ENCODE measurements at regions not wholly inside any gene's neighbourhood (a gene's known extent, or its start where the extent isn't known, plus 50 kb on each side); places are given as distances from the start of the nearest gene placed in this dataset.
"Not testable (repeated sequence)": the region's sequence is repeated elsewhere in the genome, so short reads cannot be mapped to it uniquely, and the experiment has no call there.

DNA sequence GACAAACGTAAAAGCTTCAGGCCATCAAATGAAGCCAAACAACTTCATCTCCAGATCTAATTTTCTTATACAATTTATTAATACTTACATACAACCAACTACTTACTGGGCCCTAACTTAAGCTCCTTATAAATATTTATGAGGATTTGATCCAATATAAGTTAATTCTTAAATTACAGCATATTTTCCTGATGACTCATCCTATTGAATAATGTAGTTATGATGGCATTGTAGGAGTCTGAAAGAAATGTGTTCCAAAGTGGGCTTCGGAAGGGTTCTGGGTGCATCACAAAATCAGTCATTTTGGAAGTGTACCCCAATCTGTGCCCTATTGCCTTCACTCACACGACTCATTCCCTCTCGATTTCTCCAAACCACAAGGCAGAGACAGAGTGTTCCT lies 455.1 kb upstream of the CTSO start:
- no peak for DNase-seq (ENCODE audit: low spot score)

DNA sequence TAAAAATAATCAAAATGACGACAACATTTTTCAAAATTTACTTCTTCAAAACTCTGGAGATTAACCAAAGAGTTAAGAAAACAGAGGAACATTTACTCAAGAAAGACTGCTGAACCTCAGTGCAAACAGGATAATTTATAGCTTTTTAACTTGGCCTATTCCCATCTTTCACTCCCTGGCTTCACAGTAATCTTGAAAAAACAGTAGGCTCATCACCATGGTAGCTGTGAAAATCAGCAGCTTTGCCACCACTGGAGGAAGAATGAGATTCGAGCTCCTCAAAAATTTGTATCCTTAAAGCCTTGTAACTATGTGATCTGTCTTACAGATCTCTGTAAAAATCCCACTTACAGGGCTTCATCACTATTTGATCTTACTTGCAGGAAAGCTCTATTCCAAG lies 447.7 kb upstream of the CTSO start:
- no peak for DNase-seq (ENCODE audit: low spot score)

DNA sequence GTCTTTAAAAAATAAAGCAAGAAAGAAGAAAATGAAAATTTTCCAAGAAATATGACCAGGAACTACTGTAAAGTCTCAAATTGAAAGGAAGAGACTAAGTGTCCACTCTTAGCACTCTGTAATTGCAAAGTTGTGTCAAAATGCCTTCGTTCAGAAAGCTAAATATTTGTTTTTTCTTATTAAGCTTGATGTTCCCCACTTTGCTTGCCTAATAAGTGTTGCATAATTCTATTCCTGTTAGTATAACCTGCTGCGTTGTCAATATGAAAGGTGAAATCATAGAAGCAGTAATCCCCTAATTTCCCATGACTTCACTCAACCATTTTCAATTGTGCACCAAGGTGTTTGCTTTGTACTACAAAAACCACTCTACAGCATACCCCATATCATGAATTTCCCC lies 442.9 kb upstream of the CTSO start:
- no peak for DNase-seq (ENCODE audit: low spot score)

DNA sequence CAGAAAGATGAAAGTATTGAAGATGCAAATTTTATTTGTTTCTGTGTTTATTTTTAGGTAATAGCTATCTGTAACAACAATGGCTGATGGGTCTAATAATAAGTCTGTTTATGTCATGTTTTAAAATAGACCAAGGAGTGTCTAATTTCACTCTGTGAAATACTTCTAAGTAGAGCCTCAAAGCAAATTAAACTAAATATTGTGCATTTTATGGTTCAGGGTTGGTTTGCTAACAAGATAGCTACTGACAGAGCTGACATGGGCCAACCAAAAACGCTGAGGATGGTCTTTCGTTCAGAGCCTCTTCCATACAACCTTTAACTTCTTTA lies 437.6 kb upstream of the CTSO start:
- no peak for DNase-seq (ENCODE audit: low spot score)

DNA sequence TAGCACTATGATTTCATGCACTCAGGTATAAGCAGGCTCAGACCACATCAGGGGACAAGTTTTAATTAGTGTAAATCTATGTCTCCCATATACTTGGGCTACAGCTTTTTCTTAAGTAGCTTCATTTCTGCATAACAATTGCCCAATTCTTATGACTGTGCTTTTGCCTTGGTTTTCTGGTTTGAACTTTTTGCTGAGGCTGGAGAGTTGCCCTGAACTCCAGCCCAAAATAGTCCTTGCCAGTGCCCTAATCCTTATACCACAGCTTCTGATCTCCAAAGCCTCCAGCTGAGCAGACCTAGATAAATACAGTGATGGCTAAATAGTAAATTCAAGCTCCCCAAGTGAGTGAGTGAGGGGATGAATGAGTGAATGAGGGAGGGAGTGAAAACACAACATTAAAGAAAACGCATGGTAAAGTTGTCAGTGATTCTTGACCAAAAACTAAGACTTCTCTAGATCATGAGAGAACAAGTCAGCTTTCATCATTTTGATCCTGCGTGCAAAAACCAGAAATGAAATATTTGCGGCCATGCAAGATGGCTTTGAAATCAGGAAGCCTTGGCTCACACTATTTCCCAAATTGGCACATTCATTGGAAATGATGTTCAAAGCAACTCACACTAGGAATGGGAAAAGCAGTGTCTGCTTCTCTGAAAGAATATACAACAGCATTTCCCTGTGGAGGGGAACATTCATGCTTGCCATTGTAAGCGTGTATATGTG lies 437.1 kb upstream of the CTSO start:
- DNase-seq (ENCODE audit: low spot score): no peak

DNA sequence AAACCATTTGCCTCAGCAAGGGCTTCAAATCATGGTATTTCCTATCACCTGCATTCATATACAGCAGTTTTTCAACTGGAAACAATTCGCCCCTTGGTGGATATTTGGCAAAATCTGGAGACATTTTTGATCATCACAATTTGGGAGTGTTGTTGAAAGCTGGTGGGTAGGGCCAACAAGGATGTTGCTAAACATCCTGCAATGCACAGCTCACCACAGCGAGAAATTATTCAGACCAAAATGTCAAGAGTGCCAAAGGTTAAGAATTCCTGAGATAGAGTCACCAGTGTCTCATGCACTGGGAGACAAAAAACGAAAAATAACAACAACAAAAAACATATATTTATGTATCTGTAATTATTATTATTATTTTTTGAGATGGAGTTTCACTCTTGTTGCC lies 435.2 kb upstream of the CTSO start:
- no peak for DNase-seq (ENCODE audit: low spot score)

DNA sequence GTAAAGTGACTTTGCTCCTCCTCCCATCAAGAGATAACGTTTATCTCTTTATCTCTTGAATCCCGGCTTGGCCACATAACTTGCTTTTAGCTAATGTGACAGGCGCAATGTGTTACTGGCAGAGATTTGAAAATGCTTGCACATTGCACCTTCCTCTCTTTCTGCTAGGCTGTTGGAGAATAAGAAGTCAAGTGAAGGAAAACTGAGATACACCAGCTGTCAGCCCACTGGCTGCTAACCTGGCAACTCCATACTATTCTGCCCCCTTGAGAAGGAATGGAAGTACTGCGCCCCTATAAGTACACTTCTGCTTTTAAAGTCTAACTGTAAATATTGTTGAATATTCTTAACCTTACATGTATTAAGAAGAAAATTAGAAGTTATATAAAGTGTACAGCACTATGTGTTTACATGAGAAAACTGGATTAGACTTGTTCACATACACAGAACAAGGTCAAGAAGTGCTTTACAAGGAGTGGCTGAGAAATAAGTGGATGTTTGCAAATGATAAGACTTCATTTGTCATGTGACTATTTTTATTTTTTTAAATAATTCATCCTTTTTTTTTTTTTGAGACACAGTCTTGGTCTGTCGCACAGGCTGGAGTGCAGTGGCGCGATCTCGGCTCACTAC lies 424.5 kb upstream of the CTSO start:
- peak; percentile 10 for DNase-seq (ENCODE audit: low spot score)

DNA sequence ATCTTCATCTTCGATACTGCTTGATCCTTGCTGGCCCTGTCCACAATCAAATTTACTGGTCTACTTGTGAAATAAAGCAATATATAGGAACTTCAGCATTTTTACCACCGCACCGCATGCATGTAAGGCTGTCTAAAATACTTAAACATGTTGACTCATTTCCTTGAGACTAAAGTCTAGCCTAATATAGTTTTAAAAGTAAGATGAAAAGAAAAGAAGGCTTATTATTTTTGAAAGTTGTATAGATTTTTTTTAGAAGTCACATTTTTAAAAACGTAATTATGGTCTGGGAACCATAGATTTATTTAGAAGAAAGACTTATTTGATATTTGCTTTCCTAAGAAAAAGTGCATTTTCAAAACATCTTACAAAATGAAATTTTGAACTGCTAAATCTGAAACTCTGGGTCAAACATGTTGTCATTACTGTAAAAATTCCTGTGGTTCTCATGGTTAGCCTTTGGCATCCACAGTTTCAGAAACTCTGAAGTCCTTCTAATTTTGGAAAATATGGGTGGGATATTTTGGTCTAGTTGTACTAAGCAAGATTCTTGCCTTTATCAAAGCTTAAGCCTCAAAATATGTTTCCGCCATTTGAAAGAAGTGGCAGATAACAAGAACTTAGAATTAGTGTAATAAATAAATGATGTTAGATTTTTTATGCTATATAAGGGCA lies 423.5 kb upstream of the CTSO start:
- no peak for DNase-seq (ENCODE audit: low spot score)

DNA sequence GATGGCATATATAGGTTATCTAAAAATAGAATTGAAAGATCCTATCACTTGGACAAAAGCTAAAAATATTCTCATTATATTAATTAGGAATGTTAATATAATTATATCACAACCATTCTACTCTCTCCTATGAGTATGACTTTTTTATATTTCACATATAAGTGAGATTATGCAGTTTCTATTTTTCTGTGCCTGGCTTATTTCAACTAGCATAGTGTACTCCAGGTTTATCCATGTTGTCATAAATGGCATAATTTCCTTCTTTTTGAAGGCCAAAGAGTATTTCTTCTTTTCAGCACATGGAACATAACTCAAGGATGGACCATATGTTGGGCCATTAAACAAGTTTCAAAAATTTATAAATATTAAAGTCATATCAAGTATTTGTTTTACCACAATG lies 421.2 kb upstream of the CTSO start:
- DNase-seq (ENCODE audit: low spot score): no peak

DNA sequence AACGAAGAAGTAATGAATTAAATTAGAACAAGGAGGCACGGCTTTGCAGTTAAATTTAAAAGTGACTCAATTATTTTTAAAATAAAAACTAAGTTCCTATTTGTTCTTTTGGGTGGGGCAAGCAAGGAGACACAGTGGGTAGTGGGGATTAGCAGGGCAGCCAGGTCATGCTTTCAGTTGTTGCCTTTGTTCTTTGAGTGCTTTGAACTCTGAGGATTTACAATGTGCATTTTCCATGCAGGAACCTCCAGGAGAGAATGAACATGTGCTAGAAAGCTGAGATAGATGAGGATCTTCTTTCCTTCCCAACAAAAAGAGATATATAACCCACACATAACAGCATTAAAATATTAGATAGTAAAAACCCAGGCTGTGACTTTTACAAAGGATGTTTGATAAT lies 420.4 kb upstream of the CTSO start:
- no peak for DNase-seq (ENCODE audit: low spot score)

DNA sequence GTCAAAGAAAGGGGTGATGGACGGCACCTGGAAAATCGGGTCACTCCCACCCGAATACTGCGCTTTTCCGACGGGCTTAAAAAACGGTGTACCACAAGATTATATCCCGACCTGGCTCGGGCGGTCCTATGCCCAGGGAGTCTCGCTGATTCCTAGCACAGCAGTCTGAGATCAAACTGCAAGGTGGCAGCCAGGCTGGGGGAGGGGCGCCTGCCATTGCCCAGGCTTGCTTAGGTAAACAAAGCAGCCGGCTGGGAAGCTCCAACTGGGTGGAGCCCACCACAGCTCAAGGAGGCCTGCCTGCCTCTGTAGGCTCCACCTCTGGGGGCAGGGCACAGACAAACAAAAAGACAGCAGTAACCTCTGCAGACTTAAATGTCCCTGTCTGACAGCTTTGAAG lies 413.8 kb upstream of the CTSO start:
- DNase-seq (ENCODE audit: low spot score): not testable (repeated sequence)

DNA sequence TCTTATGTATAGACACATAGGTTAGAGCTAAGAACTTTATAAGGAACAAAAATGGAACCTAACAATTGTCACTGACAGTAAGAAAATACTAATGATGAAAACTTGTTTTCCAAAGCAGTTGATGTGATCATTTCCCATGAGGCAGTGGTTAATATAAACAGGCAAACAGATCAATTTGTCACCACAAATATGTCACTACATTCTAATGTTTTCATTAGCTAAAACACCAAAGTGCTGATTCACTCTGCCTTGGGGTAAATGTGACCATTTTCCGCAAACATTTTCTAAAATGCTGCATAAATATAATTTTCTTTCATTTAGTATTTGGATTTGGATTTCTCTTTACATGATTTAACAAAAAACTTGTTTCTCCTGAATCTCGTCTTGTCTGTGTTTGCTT lies 408.9 kb upstream of the CTSO start:
- no peak for DNase-seq (ENCODE audit: low spot score)

DNA sequence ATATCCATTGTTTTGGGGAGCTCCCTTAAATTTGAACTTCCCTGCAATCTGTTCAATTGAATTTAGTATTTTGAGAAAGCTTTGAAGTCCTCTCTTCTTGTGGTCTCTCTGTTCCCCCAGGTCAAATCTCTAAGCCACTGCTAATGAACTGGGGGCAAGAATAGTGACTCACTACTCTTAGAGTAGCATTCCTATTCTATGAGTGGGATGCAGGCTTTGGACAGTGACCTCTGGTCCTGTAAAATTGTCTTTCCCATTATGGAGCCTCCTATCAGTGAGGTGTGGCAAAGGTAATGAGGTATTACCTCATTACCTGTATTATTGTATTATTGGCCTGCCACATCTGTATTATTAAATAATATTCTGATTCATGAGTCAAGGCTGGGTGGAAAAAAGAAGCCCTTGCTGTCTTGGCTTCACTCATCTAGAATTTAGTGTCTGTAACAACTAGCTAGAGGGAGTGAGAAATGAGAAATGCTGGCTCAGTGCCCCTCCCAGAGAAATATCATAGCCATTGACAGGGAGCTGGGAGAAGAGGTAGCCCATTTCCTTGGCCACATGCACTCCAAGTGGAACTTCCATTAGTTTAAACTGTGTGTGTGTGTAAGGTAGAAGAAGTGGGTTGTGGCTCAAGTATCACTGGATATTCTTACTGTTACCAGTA lies 393.9 kb upstream of the CTSO start:
- DNase-seq (ENCODE audit: low spot score): no peak

DNA sequence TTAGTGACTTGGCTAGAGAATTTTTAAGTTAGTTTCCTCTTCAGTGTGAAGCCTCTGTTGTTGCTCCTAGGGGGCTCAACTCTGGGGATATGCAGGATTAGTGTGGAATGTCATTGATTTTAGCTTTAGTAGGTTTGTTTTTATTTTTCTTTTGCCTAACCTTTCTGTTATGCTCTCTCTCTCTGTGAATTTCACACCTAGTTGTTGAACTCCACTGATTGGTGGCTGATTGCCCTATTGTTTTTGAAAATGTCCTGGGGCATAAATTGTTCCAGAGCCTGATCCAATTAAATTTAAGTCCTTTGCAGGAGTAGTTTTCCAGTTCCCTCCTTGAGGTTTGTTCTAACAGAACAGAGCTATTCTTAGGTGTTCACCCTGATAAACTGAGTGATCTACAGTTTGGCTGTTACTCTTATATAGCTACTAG lies 393.3 kb upstream of the CTSO start:
- DNase-seq (ENCODE audit: low spot score): no peak

DNA sequence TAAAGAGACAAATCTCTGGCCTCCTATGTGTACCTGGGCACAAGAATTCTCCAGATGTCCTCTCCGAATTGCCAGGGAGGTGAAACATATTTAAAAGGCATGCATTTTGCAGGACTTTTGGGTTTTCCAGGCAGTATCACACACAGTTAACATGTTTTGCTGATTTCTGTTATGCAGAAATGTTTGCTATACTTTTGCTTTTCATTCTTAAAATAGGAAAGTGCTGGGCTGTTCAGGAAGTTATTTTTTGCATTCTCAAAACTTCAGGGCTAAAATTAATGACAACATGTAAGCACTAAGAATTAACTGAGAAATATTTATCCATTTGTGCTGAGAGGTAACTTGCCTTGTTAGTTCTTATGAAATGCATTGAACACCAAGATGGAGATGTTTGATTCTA lies 390.7 kb upstream of the CTSO start:
- no peak for DNase-seq (ENCODE audit: low spot score)

DNA sequence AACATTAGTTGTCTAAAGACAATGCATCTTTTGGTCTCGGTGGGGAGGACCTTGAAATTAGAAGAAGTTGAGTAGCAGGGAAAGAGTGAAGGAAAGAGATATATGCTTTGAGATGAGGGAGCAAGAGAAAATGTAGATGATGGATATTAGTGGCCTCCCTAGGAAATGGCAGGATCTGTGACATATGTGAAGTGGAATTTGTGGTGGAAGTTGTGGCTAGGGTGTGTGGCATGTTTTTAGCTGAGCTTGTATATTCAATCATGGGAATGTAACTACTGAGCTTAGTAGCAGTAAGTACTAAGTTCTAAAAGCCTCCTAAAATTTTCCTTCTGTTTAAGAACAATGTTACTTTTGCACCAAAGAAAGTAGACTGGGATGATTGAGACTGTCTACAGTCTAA lies 382.8 kb upstream of the CTSO start:
- no peak for DNase-seq (ENCODE audit: low spot score)

DNA sequence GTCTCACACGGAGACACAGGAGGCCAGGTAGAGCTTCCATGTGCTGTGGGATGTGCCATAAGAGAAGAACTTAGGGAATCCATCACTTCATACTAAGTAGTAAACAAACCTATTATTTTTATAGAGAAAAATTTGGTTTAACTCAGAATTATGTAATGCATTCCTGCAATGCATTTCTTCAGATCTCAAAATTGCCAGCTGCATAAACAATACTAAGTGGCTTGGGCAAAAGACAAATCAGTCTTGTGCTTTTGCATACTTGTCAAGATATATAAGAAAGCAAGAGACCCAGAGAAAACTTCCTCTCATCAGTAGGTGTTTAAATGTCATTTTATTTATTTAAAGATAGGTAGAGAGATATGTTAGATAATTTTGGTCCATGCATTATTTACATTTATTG lies 382.1 kb upstream of the CTSO start:
- DNase-seq (ENCODE audit: low spot score): no peak

DNA sequence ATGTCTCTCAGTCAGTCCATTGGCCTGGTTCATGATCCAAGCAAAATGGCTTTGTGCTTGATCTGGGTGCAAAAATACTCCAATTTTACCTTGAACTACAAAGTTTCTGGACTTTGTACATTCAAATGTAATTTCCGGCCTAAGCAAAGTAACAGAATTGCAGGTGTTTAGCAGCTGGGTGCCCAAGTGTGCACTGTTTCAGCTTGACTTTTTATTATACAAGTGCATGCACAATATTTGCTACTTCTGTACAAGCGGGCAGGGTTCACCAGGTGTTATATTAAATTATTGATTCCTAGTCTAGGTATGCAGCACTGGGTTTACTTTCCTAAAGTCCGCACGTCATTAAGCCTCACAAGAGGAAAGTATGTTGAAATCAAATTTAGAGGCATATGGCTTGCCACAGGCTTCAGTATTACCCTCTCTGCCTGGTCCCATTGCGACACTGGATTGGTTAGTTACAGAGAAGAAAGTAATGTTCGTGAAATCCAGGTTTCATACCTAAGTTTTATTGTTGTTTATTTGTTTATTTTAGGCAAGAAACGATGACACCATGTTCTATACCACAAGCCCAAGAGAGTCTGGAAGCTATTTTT lies 376.9 kb upstream of the CTSO start:
- no peak for DNase-seq (ENCODE audit: low spot score)

DNA sequence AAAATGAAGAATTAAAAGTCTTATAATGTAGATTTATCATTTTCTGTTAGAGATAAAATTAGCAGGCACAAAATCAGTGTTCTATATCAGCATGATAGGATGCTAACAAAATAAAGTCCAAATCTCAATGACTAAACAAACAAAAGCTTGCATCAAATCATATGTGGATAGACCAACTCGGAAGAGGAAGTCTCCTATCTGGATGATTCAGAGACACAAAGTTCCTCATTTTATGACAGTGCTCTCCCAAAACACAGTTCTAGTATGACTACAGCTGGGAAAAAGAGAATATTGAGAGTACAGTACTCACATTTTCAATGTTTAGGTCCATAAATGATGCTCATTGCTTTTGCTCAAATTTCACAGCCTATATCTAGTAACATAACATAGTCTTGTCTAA lies 376.1 kb upstream of the CTSO start:
- DNase-seq (ENCODE audit: low spot score): no peak

DNA sequence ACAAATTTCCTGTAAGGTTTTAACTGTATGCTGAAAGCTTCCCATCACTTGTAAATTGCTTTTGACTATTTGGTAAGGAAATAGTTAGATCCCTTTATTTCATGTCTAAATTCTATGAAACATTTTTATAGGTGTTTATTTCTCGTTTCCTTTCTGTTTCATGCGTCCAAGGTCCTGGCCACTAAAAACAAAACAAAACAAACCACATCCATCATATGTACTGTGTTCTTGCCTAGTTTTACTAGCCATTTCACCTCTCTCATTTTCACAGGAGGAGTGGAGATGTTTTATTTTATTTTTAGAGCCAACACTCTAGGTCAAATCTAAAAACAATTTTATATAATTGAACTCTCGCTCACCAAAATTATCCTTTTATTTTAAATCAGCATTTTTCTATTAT lies 375.2 kb upstream of the CTSO start:
- no peak for DNase-seq (ENCODE audit: low spot score)

DNA sequence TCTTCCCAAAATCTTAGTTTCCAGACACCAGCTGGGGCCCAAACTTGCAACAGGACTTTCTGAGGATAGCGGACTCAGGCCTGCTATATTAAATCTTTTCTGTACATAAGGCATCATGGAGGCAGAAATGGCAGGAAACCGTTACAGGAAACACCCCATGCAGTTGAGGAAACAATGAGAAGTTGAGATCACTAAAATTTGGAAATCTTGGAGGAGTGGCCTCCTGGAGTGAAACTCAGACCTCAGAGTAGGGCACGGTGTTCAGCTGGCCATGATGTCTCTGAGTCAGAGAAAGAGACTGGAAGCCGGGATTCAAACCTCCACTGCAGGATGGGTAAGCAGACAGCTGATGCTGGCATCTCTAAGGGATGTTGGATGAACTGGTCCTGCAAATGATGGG lies 372.6 kb upstream of the CTSO start:
- DNase-seq (ENCODE audit: low spot score): no peak

DNA sequence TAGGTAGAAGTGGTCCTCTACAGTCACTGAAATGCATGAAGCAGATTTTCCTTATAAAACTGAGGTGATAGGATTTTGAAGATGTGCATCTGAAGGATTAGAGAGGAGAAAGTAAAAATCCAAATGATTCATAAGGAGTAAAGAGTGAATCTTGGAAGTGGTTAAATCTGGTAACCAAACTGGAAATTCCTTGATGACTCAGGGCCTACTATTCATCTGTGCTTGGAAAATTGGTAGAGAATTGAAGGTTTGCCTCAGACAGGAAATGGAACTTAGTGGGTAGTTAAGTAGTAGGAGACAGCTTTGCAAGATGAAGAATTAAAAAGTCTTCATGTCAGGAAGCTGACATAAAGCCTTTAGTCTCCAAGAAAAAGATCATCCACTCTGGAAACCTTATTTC lies 368.9 kb upstream of the CTSO start:
- no peak for DNase-seq (ENCODE audit: low spot score)

DNA sequence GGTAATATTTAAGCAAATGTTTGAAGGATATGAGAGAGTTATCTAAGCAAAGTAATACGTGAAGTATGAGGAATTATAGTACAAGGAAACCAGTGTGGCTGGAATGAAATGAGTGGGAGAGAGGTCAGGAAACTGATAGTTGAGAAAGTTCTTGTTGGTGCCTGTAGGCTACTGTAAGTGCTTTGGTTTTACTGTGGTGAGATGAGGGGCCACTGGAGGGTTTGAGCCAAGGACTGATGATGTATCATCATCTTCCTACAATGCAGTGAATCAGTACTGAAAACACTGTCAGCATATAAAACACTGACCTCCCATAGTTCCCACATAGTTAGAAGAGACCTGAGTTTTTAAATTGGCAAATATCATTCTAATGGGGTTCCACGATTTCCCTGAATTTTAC lies 367.5 kb upstream of the CTSO start:
- DNase-seq (ENCODE audit: low spot score): no peak
